ENCODE measurements at regions not wholly inside any gene's neighbourhood (a gene's known extent, or its start where the extent isn't known, plus 50 kb on each side); places are given as distances from the start of the nearest gene placed in this dataset.

DNA sequence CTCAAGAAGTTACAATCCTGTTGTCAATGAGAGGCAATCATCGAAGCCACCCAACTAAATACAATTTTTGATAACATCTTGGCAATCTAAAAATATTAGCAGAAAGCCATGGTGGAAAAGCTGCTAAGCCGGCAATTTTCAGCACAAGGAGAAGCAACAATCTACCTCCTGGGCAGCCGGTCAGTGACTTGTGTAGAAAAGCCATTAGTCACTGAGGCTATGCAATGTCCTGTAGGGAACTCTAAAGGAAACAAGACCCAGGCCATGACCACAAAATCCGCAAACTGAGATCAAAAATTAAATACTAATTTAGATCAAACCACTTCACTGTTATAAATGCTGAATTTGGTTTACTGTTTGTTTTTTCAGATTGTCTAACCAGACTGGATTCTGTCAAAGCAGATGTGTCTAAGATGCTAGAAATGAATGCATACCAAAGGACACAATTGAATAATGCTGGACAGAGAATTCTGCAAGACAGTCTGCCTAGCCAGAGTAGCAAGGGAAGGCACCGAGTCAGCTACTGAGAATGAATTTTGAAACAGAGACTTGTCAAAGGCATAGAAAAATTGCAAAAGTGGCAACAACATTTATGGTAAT is 384.8 kb downstream of the PRELID2 start:
- TF ChIP-seq, protein P1, sequence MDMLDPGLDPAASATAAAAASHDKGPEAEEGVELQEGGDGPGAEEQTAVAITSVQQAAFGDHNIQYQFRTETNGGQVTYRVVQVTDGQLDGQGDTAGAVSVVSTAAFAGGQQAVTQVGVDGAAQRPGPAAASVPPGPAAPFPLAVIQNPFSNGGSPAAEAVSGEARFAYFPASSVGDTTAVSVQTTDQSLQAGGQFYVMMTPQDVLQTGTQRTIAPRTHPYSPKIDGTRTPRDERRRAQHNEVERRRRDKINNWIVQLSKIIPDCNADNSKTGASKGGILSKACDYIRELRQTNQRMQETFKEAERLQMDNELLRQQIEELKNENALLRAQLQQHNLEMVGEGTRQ (IDR thresholded peaks at IDR 0.05; ENCODE audit: low read depth, low read length) = no peak
- TF ChIP-seq CTCF (conservative IDR thresholded peaks at IDR 0.05; ENCODE audit: low read depth, low read length) = no peak
- no peak for TF ChIP-seq MAFK (IDR thresholded peaks at IDR 0.05; ENCODE audit: low read depth, low read length)
- TF ChIP-seq RCOR1 (IDR thresholded peaks at IDR 0.05; ENCODE audit: insufficient replicate concordance, low read length) = no peak
- no peak for TF ChIP-seq MXI1 (IDR thresholded peaks at IDR 0.05; ENCODE audit: borderline replicate concordance, low read depth, low read length)
- no peak for TF ChIP-seq BHLHE40 (IDR thresholded peaks at IDR 0.05; ENCODE audit: low read depth, low read length)

Measured in IMR-90 (cell line).